HL-60 (cell line): ENCODE measurements at regions not wholly inside any gene's neighbourhood (a gene's known extent, or its start where the extent isn't known, plus 50 kb on each side); places are given as distances from the start of the nearest gene placed in this dataset.

ENCODE experiments used
- DNase-seq, 2 experiments: peaks; one replicate each; pipeline ENCODE4 v3.0.0-alpha.2; 2010 to 2020; ENCODE audit warnings: low read depth in 1 of 2, low spot score in 1 of 2
- H3K27ac ChIP-seq: fragments of 250-450 bp; sonication (Bioruptor Pico); replicated peaks from 2 replicates; pipeline ENCODE4 v1.5.1; 2020; ENCODE audit warnings: mild to moderate bottlenecking, moderate library complexity
- H3K27me3 ChIP-seq: fragments of 250-450 bp; sonication (Bioruptor Pico); 2 replicates; pipeline ENCODE4 v1.5.1; 2021; ENCODE audit warnings: mild to moderate bottlenecking, moderate library complexity; ENCODE audit not compliant: insufficient read depth, poor library complexity, severe bottlenecking
- H3K4me3 ChIP-seq: replicated peaks from 2 replicates; pipeline ENCODE4 v1.5.1; 2011; ENCODE audit warnings: mild to moderate bottlenecking, control low read depth, low read length; ENCODE audit not compliant: insufficient read depth
- GABPA ChIP-seq: IDR thresholded peaks from 2 replicates; pipeline ENCODE4 v1.6.1; 2012; ENCODE audit warnings: low read depth
- POLR2AphosphoS5 ChIP-seq: IDR thresholded peaks from 2 replicates; pipeline ENCODE4 v1.6.1; 2012; ENCODE audit warnings: low read depth
- SPI1 ChIP-seq: IDR thresholded peaks from 2 replicates; pipeline ENCODE4 v1.6.1; 2012; ENCODE audit warnings: low read depth, mild to moderate bottlenecking, borderline replicate concordance
- TF ChIP-seq, protein P1 (sequence below): IDR thresholded peaks from 2 replicates; pipeline ENCODE4 v1.6.1; 2012; ENCODE audit warnings: low read depth; ENCODE audit not compliant: insufficient replicate concordance
- TF ChIP-seq, protein P2 (sequence below): IDR thresholded peaks from one replicate; pipeline ENCODE4 v1.5.1; 2011; ENCODE audit warnings: low read length, control low read depth, inconsistent platforms; ENCODE audit not compliant: insufficient read depth

DNA sequence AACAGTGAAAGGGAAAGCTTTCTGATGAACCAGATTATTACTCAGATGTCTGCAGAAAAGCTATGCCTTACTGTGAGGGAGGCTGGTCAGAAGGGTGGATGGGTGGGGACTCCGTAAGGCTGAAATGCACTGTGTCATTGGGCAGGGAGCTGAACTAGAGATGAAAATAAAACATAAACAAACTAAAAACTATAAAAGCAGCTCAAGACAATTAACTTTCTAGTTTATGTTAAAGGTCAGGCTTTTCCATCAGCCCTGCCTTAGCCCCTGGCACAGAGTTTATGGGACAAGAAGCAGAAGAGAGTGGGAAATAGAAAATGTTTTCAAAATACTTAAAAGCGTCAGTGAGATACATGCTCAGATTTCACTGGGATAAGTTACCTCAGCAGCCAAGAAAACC, 310.0 kb upstream of the UBE2E2 start:
- TF ChIP-seq POLR2AphosphoS5: no peak
- no peak for TF ChIP-seq SPI1
- TF ChIP-seq, protein P1, sequence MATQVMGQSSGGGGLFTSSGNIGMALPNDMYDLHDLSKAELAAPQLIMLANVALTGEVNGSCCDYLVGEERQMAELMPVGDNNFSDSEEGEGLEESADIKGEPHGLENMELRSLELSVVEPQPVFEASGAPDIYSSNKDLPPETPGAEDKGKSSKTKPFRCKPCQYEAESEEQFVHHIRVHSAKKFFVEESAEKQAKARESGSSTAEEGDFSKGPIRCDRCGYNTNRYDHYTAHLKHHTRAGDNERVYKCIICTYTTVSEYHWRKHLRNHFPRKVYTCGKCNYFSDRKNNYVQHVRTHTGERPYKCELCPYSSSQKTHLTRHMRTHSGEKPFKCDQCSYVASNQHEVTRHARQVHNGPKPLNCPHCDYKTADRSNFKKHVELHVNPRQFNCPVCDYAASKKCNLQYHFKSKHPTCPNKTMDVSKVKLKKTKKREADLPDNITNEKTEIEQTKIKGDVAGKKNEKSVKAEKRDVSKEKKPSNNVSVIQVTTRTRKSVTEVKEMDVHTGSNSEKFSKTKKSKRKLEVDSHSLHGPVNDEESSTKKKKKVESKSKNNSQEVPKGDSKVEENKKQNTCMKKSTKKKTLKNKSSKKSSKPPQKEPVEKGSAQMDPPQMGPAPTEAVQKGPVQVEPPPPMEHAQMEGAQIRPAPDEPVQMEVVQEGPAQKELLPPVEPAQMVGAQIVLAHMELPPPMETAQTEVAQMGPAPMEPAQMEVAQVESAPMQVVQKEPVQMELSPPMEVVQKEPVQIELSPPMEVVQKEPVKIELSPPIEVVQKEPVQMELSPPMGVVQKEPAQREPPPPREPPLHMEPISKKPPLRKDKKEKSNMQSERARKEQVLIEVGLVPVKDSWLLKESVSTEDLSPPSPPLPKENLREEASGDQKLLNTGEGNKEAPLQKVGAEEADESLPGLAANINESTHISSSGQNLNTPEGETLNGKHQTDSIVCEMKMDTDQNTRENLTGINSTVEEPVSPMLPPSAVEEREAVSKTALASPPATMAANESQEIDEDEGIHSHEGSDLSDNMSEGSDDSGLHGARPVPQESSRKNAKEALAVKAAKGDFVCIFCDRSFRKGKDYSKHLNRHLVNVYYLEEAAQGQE: no peak
- TF ChIP-seq GABPA: no peak
- TF ChIP-seq, protein P2, sequence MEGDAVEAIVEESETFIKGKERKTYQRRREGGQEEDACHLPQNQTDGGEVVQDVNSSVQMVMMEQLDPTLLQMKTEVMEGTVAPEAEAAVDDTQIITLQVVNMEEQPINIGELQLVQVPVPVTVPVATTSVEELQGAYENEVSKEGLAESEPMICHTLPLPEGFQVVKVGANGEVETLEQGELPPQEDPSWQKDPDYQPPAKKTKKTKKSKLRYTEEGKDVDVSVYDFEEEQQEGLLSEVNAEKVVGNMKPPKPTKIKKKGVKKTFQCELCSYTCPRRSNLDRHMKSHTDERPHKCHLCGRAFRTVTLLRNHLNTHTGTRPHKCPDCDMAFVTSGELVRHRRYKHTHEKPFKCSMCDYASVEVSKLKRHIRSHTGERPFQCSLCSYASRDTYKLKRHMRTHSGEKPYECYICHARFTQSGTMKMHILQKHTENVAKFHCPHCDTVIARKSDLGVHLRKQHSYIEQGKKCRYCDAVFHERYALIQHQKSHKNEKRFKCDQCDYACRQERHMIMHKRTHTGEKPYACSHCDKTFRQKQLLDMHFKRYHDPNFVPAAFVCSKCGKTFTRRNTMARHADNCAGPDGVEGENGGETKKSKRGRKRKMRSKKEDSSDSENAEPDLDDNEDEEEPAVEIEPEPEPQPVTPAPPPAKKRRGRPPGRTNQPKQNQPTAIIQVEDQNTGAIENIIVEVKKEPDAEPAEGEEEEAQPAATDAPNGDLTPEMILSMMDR: no peak
- no peak overlapping the region for H3K27ac ChIP-seq
- no peak for DNase-seq
- H3K4me3 ChIP-seq: no peak overlapping the region
- peaks cover 3% of the 10 kb centered on the region for H3K27me3 ChIP-seq

DNA sequence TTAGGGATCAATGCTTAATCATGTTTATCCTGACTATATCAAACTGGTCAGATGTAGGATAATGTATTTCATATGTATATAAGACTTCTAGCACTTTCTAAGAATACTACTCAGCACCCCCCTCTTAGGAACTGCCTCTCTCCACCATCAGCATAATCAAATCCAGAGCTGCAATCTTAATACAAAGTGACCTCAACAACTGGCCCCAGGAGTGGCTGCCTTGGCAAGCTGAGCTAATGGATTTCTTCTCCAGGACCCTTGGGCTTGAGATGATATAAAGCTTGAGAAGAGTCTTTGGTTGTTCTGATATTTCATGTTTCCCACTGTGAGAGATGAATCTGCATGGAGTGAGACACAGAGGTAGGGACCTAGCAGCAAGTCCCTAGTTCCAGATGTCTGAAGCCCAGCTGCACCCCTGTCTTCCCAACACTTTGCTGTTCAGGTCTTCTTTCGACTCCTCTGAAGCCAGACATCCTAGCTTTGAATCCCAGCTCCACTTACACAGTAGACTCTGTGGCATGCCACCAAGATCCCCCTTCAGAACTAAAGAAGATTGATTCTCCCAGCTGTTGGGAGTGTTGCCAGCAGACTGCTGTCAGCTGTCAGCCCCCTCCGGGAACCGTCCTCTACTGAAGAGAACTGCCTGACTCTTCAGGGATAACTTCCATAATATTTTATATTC, 309.3 kb upstream of the UBE2E2 start:
- TF ChIP-seq SPI1: no peak
- TF ChIP-seq, protein P1: no peak
- TF ChIP-seq POLR2AphosphoS5: no peak
- TF ChIP-seq, protein P2: no peak
- TF ChIP-seq GABPA: no peak
- H3K4me3 ChIP-seq: no peak overlapping the region
- H3K27ac ChIP-seq: no peak overlapping the region
- no peak for DNase-seq
- peaks cover 3% of the 10 kb centered on the region for H3K27me3 ChIP-seq

DNA sequence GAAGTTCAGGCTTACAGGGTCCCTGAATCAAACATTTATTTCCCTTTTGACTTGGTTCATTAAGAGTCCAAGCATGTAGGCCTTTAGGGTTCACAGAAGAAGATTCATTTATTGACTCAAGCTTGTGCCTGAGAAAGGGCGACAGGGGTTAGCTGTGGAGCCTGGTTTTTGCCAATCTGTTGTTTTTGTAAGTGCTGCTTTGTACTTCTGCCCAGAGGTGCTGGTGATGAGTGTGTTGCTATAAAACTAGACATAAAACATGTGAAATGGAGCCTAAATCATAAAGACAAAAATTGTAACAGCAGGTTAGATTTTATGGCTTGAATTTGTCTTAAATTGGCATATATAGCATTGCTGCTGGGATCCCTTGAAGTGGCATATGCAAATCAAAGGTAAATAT, 308.3 kb upstream of the UBE2E2 start:
- TF ChIP-seq, protein P1: no peak
- TF ChIP-seq GABPA (no peak), SPI1 (no peak)
- TF ChIP-seq, protein P2: no peak
- Histone ChIP-seq H3K27me3 (peaks cover 3% of the 10 kb centered on the region), H3K27ac (no peak overlapping the region), H3K4me3 (no peak overlapping the region)
- DNase-seq: no peak
